Panc1 (cell line): ENCODE measurements at regions not wholly inside any gene's neighbourhood (a gene's known extent, or its start where the extent isn't known, plus 50 kb on each side); places are given as distances from the start of the nearest gene placed in this dataset.

Source experiments
- ATAC-seq: fragments of 200-7000 bp; cut with Tn5 transposase; 2 replicates; pipeline ENCODE4 v1.9.1; 2020; ENCODE audit warnings: mild to moderate bottlenecking, moderate library complexity
- BruUV-seq: library from RNA; stranded (reverse); fragments of 400-500 nt; replicated peaks from 2 replicates; lab custom pipeline; 2021; lab: Mats Ljungman, UMichigan
- CTCF ChIA-PET: fragments of 300-600 bp; sonication (Branson Sonifier 250); formaldehyde crosslinking; loops from one replicate; lab custom pipeline; 2022; ENCODE audit warnings: antibody characterized with exemption; lab: Charles Lee
- POLR2A ChIA-PET: fragments of 300-600 bp; sonication (Branson Sonifier 250); formaldehyde crosslinking; loops from one replicate; lab custom pipeline; 2022; ENCODE audit warnings: antibody characterized with exemption; lab: Charles Lee
- DNase-seq: peaks from one replicate; pipeline ENCODE4 v3.0.0-alpha.2; 2010; ENCODE audit warnings: low read depth, low spot score
- H3K27ac ChIP-seq: 2 replicates; pipeline ENCODE4 v1.5.1; 2011; ENCODE audit warnings: mild to moderate bottlenecking, low read length, inconsistent platforms
- H3K27me3 ChIP-seq: fragments of 200-500 bp; sonication (Bioruptor generic); 2 replicates; pipeline ENCODE4 v1.6.0; 2014; ENCODE audit warnings: low read length, inconsistent platforms; ENCODE audit not compliant: control insufficient read depth, insufficient read depth
- H3K36me3 ChIP-seq: fragments of 200-500 bp; sonication (Bioruptor generic); 2 replicates; pipeline ENCODE4 v1.5.1; 2014; ENCODE audit warnings: inconsistent platforms, mild to moderate bottlenecking, low read length, moderate library complexity; ENCODE audit not compliant: control insufficient read depth, insufficient read depth
- H3K4me1 ChIP-seq: 2 replicates; pipeline ENCODE4 v1.5.1; 2011; ENCODE audit warnings: inconsistent platforms, mild to moderate bottlenecking, low read length, moderate library complexity; ENCODE audit not compliant: control insufficient read depth, insufficient read depth
- H3K4me3 ChIP-seq, 2 experiments: 2 replicates each; pipeline ENCODE4 v1.5.1; 2011 to 2012; ENCODE audit warnings: low read depth in 2 of 2, low read length in 2 of 2, mild to moderate bottlenecking in 2 of 2, inconsistent platforms in 1 of 2, moderate library complexity in 1 of 2
- H3K9me3 ChIP-seq: fragments of 200-500 bp; sonication (Bioruptor generic); 2 replicates; pipeline ENCODE4 v1.5.1; 2014; ENCODE audit warnings: low read depth, mild to moderate bottlenecking, inconsistent platforms, low read length, moderate library complexity; ENCODE audit not compliant: control insufficient read depth, insufficient read depth
- POLR2AphosphoS5 ChIP-seq: IDR thresholded peaks from 2 replicates; pipeline ENCODE4 v1.6.1; 2012; ENCODE audit warnings: mild to moderate bottlenecking, low read depth, low read length, moderate library complexity
- SIN3A ChIP-seq: IDR thresholded peaks from 2 replicates; pipeline ENCODE4 v1.6.1; 2012; ENCODE audit warnings: low read depth, mild to moderate bottlenecking, low read length, moderate library complexity, borderline replicate concordance; ENCODE audit not compliant: insufficient read depth
- TCF7L2 ChIP-seq: IDR thresholded peaks from 2 replicates; pipeline ENCODE4 v1.6.1; 2011; ENCODE audit warnings: mild to moderate bottlenecking, low read depth, low read length, inconsistent platforms
- in situ Hi-C: cut with HindIII; loops from 2 replicates; pipeline ENCODE4 v1.10.0; 2016; ENCODE audit warnings: low sequenced_read_pairs, low pct_unique_long_range_greater_than_20kb
- intact Hi-C: fragments of 100-400 bp; cut with micrococcal nuclease; formaldehyde crosslinking; loops from one replicate; pipeline ENCODE4 v1.10.0; 2022; ENCODE audit not compliant: unreplicated experiment
- TF ChIP-seq, protein P1 (sequence below): fragments of 450-650 bp; IDR thresholded peaks from 2 replicates; pipeline ENCODE4 v1.5.1; 2017; ENCODE audit warnings: mild to moderate bottlenecking
- TF ChIP-seq, protein P2 (sequence below), 2 experiments: IDR thresholded peaks; 2 replicates each; pipeline ENCODE4 v1.6.1; 2011 to 2012; ENCODE audit warnings: low read depth in 2 of 2, control low read depth in 1 of 2, low read length in 1 of 2, mild to moderate bottlenecking in 1 of 2, moderate library complexity in 1 of 2; ENCODE audit not compliant: insufficient read depth in 1 of 2

DNA sequence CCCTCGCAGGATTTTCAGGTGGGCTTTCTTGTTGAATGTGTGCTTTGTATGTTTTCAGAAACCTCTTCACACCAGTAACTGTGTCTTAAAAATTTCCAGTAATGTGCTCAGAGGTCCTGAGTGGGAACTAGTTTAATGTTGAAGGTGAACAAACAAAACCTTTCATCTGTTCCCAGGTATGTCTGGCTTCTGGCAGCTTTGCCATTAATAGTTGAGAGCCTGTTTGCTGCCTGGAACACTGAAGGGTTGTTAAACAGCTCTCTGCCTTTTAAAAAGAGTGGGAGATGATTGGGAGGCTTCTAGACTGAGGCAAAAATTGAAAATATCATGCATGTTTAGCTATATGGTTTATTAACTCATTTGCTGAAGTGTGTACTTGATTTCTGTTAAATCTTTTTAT is 161.2 kb upstream of the AGTR2 start:
- intact Hi-C loops (no loop called here), in situ Hi-C loops (no loop called here)
- H3K4me3 ChIP-seq, result no peak overlapping the region
- H3K9me3 ChIP-seq, result no peaks in the 10 kb centered on the region
- H3K27me3 ChIP-seq, result peaks cover 5% of the 10 kb centered on the region; the same call in 1 of the 2 replicates
- no peak for DNase-seq
- no peaks in the 10 kb centered on the region for H3K4me1 ChIP-seq
- no peak for ATAC-seq
- H3K36me3 ChIP-seq, result no peaks in the 10 kb centered on the region
- H3K27ac ChIP-seq, result no peak overlapping the region
- TF ChIP-seq, protein P1, sequence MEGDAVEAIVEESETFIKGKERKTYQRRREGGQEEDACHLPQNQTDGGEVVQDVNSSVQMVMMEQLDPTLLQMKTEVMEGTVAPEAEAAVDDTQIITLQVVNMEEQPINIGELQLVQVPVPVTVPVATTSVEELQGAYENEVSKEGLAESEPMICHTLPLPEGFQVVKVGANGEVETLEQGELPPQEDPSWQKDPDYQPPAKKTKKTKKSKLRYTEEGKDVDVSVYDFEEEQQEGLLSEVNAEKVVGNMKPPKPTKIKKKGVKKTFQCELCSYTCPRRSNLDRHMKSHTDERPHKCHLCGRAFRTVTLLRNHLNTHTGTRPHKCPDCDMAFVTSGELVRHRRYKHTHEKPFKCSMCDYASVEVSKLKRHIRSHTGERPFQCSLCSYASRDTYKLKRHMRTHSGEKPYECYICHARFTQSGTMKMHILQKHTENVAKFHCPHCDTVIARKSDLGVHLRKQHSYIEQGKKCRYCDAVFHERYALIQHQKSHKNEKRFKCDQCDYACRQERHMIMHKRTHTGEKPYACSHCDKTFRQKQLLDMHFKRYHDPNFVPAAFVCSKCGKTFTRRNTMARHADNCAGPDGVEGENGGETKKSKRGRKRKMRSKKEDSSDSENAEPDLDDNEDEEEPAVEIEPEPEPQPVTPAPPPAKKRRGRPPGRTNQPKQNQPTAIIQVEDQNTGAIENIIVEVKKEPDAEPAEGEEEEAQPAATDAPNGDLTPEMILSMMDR, result no peak
- TF ChIP-seq TCF7L2 (no peak), SIN3A (no peak), POLR2AphosphoS5 (no peak)
- TF ChIP-seq, protein P2, sequence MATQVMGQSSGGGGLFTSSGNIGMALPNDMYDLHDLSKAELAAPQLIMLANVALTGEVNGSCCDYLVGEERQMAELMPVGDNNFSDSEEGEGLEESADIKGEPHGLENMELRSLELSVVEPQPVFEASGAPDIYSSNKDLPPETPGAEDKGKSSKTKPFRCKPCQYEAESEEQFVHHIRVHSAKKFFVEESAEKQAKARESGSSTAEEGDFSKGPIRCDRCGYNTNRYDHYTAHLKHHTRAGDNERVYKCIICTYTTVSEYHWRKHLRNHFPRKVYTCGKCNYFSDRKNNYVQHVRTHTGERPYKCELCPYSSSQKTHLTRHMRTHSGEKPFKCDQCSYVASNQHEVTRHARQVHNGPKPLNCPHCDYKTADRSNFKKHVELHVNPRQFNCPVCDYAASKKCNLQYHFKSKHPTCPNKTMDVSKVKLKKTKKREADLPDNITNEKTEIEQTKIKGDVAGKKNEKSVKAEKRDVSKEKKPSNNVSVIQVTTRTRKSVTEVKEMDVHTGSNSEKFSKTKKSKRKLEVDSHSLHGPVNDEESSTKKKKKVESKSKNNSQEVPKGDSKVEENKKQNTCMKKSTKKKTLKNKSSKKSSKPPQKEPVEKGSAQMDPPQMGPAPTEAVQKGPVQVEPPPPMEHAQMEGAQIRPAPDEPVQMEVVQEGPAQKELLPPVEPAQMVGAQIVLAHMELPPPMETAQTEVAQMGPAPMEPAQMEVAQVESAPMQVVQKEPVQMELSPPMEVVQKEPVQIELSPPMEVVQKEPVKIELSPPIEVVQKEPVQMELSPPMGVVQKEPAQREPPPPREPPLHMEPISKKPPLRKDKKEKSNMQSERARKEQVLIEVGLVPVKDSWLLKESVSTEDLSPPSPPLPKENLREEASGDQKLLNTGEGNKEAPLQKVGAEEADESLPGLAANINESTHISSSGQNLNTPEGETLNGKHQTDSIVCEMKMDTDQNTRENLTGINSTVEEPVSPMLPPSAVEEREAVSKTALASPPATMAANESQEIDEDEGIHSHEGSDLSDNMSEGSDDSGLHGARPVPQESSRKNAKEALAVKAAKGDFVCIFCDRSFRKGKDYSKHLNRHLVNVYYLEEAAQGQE (IDR thresholded peaks at IDR 0.05; ENCODE audit: insufficient read depth in 1 of 2, low read depth in 2 of 2, low read length in 1 of 2), result no peak
- no TSS peak for BruUV-seq
- POLR2A ChIA-PET, result no interaction called here
- CTCF ChIA-PET, result no interaction called here

DNA sequence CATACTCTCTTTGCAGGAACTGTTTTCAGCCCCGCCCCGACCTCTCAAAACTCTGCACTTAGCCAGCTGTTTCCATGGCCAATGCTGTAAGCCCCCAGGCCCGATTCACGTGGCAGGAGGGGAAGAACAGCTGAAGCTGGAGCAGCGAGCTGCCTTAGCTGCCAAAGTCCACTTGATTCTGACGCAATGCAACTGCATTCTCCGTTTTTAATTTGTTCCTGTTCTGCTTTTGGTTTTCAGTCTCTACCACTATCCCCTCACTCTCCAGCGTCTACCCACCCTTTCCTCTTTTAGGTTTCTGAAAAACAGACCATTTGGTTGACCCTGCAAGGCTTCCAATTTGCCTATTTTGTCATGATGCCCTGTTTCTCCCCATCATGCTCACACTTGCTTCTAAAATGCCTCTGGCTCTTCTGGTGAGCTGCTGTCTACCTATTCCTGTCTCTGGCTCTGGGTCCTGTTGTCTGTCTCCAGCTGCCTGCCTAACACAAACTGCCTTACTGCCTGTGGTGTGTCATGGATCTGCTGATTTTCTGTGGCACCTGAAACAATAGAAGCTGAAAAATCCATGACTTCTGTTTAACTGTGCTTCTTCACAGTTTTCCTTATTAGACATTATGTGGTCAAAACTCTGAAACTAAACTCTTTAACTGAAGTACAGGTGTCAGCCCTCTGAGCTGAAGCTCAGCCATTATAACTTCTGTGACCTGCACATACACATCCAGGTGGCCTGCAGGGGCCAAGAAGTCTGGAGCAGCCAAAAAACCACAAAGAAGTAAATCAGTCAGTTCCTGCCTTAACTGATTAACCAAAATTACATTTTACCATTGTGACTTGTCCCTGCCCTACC is 160.5 kb upstream of the AGTR2 start:
- Histone ChIP-seq H3K27me3 (peaks cover 5% of the 10 kb centered on the region; the same call in 1 of the 2 replicates), H3K27ac (no peak overlapping the region), H3K4me3 (no peak overlapping the region), H3K4me1 (no peaks in the 10 kb centered on the region), H3K9me3 (no peaks in the 10 kb centered on the region), H3K36me3 (no peaks in the 10 kb centered on the region)
- in situ Hi-C loops, result no loop called here
- TF ChIP-seq, protein P2 (IDR thresholded peaks at IDR 0.05; ENCODE audit: insufficient read depth in 1 of 2, low read depth in 2 of 2, low read length in 1 of 2), result no peak
- TF ChIP-seq SIN3A (no peak), TCF7L2 (no peak), POLR2AphosphoS5 (no peak)
- TF ChIP-seq, protein P1, result no peak
- ChIA-PET POLR2A (no interaction called here), CTCF (no interaction called here)
- no TSS peak for BruUV-seq
- DNase-seq (no peak), ATAC-seq (no peak)
- intact Hi-C loops, result no loop called here
